Fibroblast of pulmonary artery (primary cell): ENCODE measurements at regions not wholly inside any gene's neighbourhood (a gene's known extent, or its start where the extent isn't known, plus 50 kb on each side); places are given as distances from the start of the nearest gene placed in this dataset.
"Not testable (repeated sequence)": the region's sequence is repeated elsewhere in the genome, so short reads cannot be mapped to it uniquely, and the experiment has no call there.

Source experiments
- DNase-seq: peaks from one replicate; pipeline ENCODE4 v3.0.0-alpha.2; 2010; ENCODE audit warnings: low read depth
- H3K4me3 ChIP-seq: replicated peaks from 2 replicates; pipeline ENCODE4 v1.5.1; 2011; ENCODE audit warnings: low read depth, mild to moderate bottlenecking, control low read depth, low read length, moderate library complexity
- CTCF ChIP-seq: IDR thresholded peaks from 2 replicates; pipeline ENCODE4 v1.5.1; 2011; ENCODE audit warnings: mild to moderate bottlenecking, control low read depth, low read length, inconsistent platforms; ENCODE audit errors: missing control alignments

- no peak for TF ChIP-seq CTCF
- H3K4me3 ChIP-seq, result no peak overlapping the region
- no peak for DNase-seq
Observed at GRCh38 chr20:40016890-40017289, 672.1 kb downstream of the MAFB start.

GRCh38 chr20:40016392-40016791 lies 672.6 kb downstream of the MAFB start:
- no peak overlapping the region for H3K4me3 ChIP-seq
- no peak for TF ChIP-seq CTCF
- DNase-seq, result no peak

- not testable (repeated sequence) for DNase-seq
Observed at GRCh38 chr20:40012026-40012425, 677.0 kb downstream of the MAFB start.

GRCh38 chr20:40010483-40010882 lies 678.6 kb downstream of the MAFB start:
- no peak for TF ChIP-seq CTCF
- no peak for DNase-seq
- no peak overlapping the region for H3K4me3 ChIP-seq

More at GRCh38 chr20:40012026-40012425, 677.0 kb downstream of the MAFB start:
- not testable (repeated sequence) for H3K4me3 ChIP-seq

- no peak overlapping the region for H3K4me3 ChIP-seq
- TF ChIP-seq CTCF, result no peak
- DNase-seq, result no peak
Observed at GRCh38 chr20:40009542-40009941, 679.5 kb downstream of the MAFB start.

- no peak for DNase-seq
- TF ChIP-seq CTCF, result no peak
- H3K4me3 ChIP-seq, result no peak overlapping the region
Observed at GRCh38 chr20:40008177-40008576, 680.9 kb downstream of the MAFB start.

- no peak for DNase-seq
- H3K4me3 ChIP-seq, result no peak overlapping the region
- no peak for TF ChIP-seq CTCF
Observed at GRCh38 chr20:40006168-40006860, 682.7 kb downstream of the MAFB start.

GRCh38 chr20:40004092-40004491 lies 684.9 kb downstream of the MAFB start:
- DNase-seq, H3K4me3 ChIP-seq: not testable (repeated sequence)
